SU-DHL-6 (cell line): ENCODE measurements at regions not wholly inside any gene's neighbourhood (a gene's known extent, or its start where the extent isn't known, plus 50 kb on each side); places are given as distances from the start of the nearest gene placed in this dataset.

Source experiments
- H2AFZ ChIP-seq: fragments of 200-600 bp; sonication (generic); 2 replicates; pipeline ENCODE4 v1.6.1; 2014; ENCODE audit warnings: low read depth, mild to moderate bottlenecking, moderate library complexity, mixed read lengths, antibody characterized with exemption, low read length; ENCODE audit not compliant: severe bottlenecking
- H3F3A ChIP-seq: fragments of 200-600 bp; shearing (Covaris generic); 2 replicates; pipeline ENCODE4 v1.6.0; 2016; ENCODE audit warnings: antibody characterized with exemption, mild to moderate bottlenecking; ENCODE audit not compliant: insufficient read depth
- H3K27ac ChIP-seq: fragments of 200-600 bp; sonication (generic); 2 replicates; pipeline ENCODE4 v1.5.1; 2016; ENCODE audit warnings: low read depth, mild to moderate bottlenecking, low read length, moderate library complexity, mixed read lengths
- H3K27me3 ChIP-seq: fragments of 200-600 bp; sonication (generic), shearing (Covaris generic); 2 replicates; pipeline ENCODE4 v1.6.0; 2014; ENCODE audit warnings: mild to moderate bottlenecking, low read length
- H3K36me3 ChIP-seq: fragments of 200-600 bp; sonication (generic); 2 replicates; pipeline ENCODE4 v1.6.1; 2014; ENCODE audit warnings: mild to moderate bottlenecking, low read length, mixed read lengths
- H3K4me2 ChIP-seq: fragments of 300-600, 200-600 bp; shearing (Covaris generic), sonication (generic); 2 replicates; pipeline ENCODE4 v1.6.0; 2014; ENCODE audit warnings: low read length, low read depth, mild to moderate bottlenecking; ENCODE audit not compliant: poor library complexity, severe bottlenecking
- H3K4me3 ChIP-seq: fragments of 200-600 bp; sonication (generic); 2 replicates; pipeline ENCODE4 v1.5.1; 2014; ENCODE audit warnings: antibody characterized with exemption, low read length, mild to moderate bottlenecking, mixed read lengths; ENCODE audit not compliant: insufficient read depth, poor library complexity, severe bottlenecking
- H3K79me2 ChIP-seq: fragments of 200-600 bp; sonication (generic); 2 replicates; pipeline ENCODE4 v1.6.1; 2014; ENCODE audit warnings: mild to moderate bottlenecking, low read length, moderate library complexity; ENCODE audit not compliant: insufficient read depth
- H3K9ac ChIP-seq: fragments of 200-600 bp; sonication (generic); 2 replicates; pipeline ENCODE4 v1.7.0; 2014; ENCODE audit warnings: mild to moderate bottlenecking, low read length
- H3K9me2 ChIP-seq: fragments of 200-600 bp; sonication (generic); replicated peaks from 2 replicates; pipeline ENCODE4 v1.6.1; 2014; ENCODE audit warnings: low read length; ENCODE audit not compliant: insufficient read depth
- H3K9me3 ChIP-seq: fragments of 200-600 bp; sonication (generic); 2 replicates; pipeline ENCODE4 v1.6.1; 2014; ENCODE audit warnings: low read length, mixed read lengths; ENCODE audit not compliant: insufficient read depth
- H4K20me1 ChIP-seq: fragments of 200-600 bp; sonication (generic); 2 replicates; pipeline ENCODE4 v1.6.1; 2014; ENCODE audit warnings: low read depth, mild to moderate bottlenecking, antibody characterized with exemption, low read length, moderate library complexity, mixed read lengths
- EZH2phosphoT487 ChIP-seq: fragments of 200-600 bp; sonication (generic), shearing (Covaris generic); conservative IDR thresholded peaks from 2 replicates; pipeline ENCODE4 v1.6.1; 2018; ENCODE audit warnings: mild to moderate bottlenecking, antibody characterized with exemption, low read length, moderate library complexity, mixed read lengths
- TF ChIP-seq, protein P1 (sequence below): fragments of 200-600 bp; sonication (generic); IDR thresholded peaks from one replicate; pipeline ENCODE4 v1.5.1; 2017; ENCODE audit warnings: antibody characterized with exemption, mild to moderate bottlenecking, low read length, moderate library complexity; ENCODE audit not compliant: insufficient read depth, poor library complexity, severe bottlenecking

DNA sequence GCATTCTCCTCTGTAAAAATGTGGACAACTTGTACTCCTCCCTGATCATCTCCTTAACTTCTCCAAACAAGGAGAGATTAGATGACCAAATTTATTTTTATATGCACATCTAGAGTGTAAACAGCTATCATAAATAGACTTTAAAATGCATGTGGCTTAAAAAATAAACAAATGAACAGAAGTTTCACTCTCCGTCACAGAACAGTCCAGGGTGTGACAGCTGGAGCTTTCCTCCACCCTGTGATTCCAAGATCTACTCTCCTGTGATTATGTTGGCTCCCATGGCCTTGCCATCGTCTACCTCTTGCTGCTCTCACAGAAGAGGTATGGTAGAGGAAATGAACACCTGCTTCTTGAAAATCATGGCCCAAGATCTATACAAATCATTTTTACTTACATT, 560.2 kb downstream of the TOX3 start:
- no peak overlapping the region for H3K4me3 ChIP-seq

DNA sequence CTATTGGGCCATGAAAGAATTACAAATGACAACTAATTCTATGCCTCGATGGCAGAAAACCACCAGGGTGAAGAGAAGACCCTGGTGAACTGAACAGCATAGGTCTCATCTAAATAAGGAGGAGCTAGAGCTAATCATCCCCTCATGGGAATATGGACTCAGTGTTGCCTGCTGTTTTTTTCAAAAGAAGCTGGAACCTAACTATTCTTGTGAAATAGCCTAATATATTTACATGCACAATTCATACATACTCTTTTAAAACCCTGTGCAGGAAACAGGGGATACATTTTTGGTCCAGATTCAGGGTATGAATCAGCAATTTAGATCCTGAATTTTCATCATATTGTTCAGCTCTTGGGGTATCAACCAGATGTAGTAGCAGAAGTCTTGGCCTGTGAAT, 560.6 kb downstream of the TOX3 start:
- Histone ChIP-seq H3K9me2 (no peaks in the 10 kb centered on the region), H3F3A (no peaks in the 10 kb centered on the region), H3K79me2 (no peaks in the 10 kb centered on the region), H3K27ac (no peak overlapping the region), H3K36me3 (no peaks in the 10 kb centered on the region), H4K20me1 (no peaks in the 10 kb centered on the region), H3K4me2 (no peak overlapping the region), H3K9ac (no peak overlapping the region), H3K4me3 (no peak overlapping the region), H2AFZ (no peak overlapping the region), H3K27me3 (no peaks in the 10 kb centered on the region), H3K9me3 (no peaks in the 10 kb centered on the region)
- TF ChIP-seq, protein P1, sequence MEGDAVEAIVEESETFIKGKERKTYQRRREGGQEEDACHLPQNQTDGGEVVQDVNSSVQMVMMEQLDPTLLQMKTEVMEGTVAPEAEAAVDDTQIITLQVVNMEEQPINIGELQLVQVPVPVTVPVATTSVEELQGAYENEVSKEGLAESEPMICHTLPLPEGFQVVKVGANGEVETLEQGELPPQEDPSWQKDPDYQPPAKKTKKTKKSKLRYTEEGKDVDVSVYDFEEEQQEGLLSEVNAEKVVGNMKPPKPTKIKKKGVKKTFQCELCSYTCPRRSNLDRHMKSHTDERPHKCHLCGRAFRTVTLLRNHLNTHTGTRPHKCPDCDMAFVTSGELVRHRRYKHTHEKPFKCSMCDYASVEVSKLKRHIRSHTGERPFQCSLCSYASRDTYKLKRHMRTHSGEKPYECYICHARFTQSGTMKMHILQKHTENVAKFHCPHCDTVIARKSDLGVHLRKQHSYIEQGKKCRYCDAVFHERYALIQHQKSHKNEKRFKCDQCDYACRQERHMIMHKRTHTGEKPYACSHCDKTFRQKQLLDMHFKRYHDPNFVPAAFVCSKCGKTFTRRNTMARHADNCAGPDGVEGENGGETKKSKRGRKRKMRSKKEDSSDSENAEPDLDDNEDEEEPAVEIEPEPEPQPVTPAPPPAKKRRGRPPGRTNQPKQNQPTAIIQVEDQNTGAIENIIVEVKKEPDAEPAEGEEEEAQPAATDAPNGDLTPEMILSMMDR, result no peak
- no peak for TF ChIP-seq EZH2phosphoT487

More for the DNA sequence above, 560.2 kb downstream of the TOX3 start:
- Histone ChIP-seq H3K27ac (no peak overlapping the region), H3K36me3 (no peaks in the 10 kb centered on the region), H4K20me1 (no peaks in the 10 kb centered on the region), H3K79me2 (no peaks in the 10 kb centered on the region), H3F3A (no peaks in the 10 kb centered on the region), H3K9me2 (no peaks in the 10 kb centered on the region), H3K9ac (no peak overlapping the region), H3K4me2 (no peak overlapping the region), H3K9me3 (no peaks in the 10 kb centered on the region), H2AFZ (no peak overlapping the region), H3K27me3 (no peaks in the 10 kb centered on the region)
- TF ChIP-seq, protein P1, result no peak
- TF ChIP-seq EZH2phosphoT487, result no peak

DNA sequence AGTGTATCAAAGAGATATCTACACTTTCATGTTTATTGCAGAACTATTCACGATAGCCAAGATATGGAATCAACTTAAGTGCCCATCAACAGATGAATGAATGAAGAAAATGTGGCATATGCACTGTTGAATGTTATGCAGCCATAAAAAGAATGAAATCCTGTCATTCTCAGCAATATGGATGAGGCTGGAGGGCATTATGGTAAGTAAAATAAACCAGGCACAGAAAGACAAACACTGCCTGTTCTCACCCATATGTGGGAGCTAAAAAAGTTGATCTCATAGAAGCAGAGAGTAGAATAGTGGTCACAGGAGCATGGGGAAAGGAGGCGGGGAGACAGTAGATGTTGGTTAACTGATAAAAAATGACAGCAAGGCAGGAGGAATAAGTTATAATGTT, 561.8 kb downstream of the TOX3 start:
- Histone ChIP-seq H3K9me2 (no peaks in the 10 kb centered on the region), H3F3A (no peaks in the 10 kb centered on the region), H3K9ac (no peak overlapping the region), H3K4me3 (no peak overlapping the region), H2AFZ (no peak overlapping the region), H3K27me3 (no peaks in the 10 kb centered on the region), H3K4me2 (no peak overlapping the region), H3K79me2 (no peaks in the 10 kb centered on the region), H4K20me1 (no peaks in the 10 kb centered on the region), H3K27ac (no peak overlapping the region), H3K9me3 (no peaks in the 10 kb centered on the region), H3K36me3 (no peaks in the 10 kb centered on the region)
- TF ChIP-seq, protein P1, result no peak
- TF ChIP-seq EZH2phosphoT487, result no peak

DNA sequence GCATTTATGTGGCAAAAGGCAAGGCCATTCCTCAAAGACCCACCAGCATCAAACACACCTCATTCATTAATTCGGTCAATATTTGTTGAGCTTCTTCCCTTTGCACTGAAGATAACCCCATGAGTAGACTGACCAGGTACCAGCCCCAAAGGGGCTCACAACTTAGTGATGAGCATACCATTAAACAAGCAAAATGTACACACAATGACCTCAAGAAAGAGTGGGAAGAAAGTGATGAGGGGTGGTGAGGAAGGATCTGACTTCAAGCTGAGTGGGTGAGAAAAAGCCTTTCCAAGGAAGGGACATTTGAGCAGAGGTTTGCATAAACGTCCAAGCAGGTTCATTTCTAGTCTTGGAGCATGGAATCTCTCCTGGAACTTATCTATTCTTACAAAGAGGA, 562.5 kb downstream of the TOX3 start:
- Histone ChIP-seq H3K27ac (no peak overlapping the region), H3K36me3 (no peaks in the 10 kb centered on the region), H4K20me1 (no peaks in the 10 kb centered on the region), H3K9me3 (no peaks in the 10 kb centered on the region), H3F3A (no peaks in the 10 kb centered on the region), H3K9ac (no peak overlapping the region), H3K79me2 (no peaks in the 10 kb centered on the region), H3K4me2 (no peak overlapping the region), H3K27me3 (no peaks in the 10 kb centered on the region), H3K9me2 (no peaks in the 10 kb centered on the region), H3K4me3 (no peak overlapping the region), H2AFZ (no peak overlapping the region)
- TF ChIP-seq EZH2phosphoT487, result no peak
- TF ChIP-seq, protein P1, result no peak
